Stimulated activated naive CD8-positive, alpha-beta T cell treated with anti-CD3 and anti-CD28 coated beads, Interleukin-15, Interleukin-2, amounts not matched to agents 100 ng/mL and 50 ng/mL, for 24 hours (primary cell): ENCODE measurements at regions not wholly inside any gene's neighbourhood (a gene's known extent, or its start where the extent isn't known, plus 50 kb on each side); places are given as distances from the start of the nearest gene placed in this dataset.
"Not testable (repeated sequence)": the region's sequence is repeated elsewhere in the genome, so short reads cannot be mapped to it uniquely, and the experiment has no call there.

Source experiments
- H3K27ac Mint-ChIP-seq: one replicate; pipeline ENCODE4 v1.8.0; 2021; ENCODE audit warnings: mild to moderate bottlenecking, mixed read lengths
- H3K27me3 Mint-ChIP-seq: one replicate; pipeline ENCODE4 v1.8.0; 2021; ENCODE audit warnings: mixed read lengths
- H3K36me3 Mint-ChIP-seq: one replicate; pipeline ENCODE4 v1.8.0; 2021; ENCODE audit warnings: low read depth, mixed read lengths
- H3K4me1 Mint-ChIP-seq: one replicate; pipeline ENCODE4 v1.8.0; 2021; ENCODE audit warnings: low read depth, mixed read lengths
- H3K4me3 Mint-ChIP-seq: one replicate; pipeline ENCODE4 v1.8.0; 2021; ENCODE audit warnings: mild to moderate bottlenecking, mixed read lengths
- H3K9me3 Mint-ChIP-seq: one replicate; pipeline ENCODE4 v1.8.0; 2021; ENCODE audit warnings: mixed read lengths

DNA sequence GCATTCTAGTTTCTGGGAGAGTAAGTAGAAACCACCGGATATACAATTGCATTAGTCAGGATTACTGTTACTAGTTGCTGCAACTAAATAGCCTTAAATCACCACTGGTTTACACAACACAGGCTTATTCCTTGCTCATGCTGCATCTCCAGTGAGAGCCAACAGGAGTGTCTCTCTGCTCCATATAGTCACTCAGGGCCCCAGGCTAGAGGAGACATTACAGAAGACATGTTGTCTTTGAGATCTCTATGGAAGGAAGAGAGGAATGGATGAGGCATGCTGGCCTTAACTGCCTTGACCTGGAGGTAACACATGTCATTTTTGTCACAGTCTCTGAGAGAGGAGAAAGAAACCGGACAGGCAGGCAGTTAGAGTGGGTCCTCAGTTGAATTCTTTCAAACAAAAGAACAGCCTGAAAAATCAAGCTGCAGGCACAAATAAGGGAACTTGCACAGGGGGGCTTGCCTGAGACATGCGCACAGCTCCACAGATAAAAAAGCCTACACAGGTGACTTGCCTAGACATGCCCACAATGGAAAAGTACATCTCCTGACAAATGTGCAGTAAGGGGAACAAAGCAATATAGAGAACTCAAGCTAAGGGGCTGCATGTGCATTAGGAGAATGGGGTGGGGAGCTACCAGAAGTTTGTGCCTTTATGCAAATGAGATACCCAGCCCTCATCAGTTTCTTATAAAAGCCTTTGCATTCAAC is 348.0 kb downstream of the TYW1 start:
- peaks cover 31% of the 10 kb centered on the region for H3K36me3 Mint-ChIP-seq
- H3K4me3 Mint-ChIP-seq, result no peak overlapping the region
- H3K4me1 Mint-ChIP-seq, result no peaks in the 10 kb centered on the region
- H3K27me3 Mint-ChIP-seq, result no peaks in the 10 kb centered on the region
- no peaks in the 10 kb centered on the region for H3K9me3 Mint-ChIP-seq
- H3K27ac Mint-ChIP-seq, result no peak overlapping the region

DNA sequence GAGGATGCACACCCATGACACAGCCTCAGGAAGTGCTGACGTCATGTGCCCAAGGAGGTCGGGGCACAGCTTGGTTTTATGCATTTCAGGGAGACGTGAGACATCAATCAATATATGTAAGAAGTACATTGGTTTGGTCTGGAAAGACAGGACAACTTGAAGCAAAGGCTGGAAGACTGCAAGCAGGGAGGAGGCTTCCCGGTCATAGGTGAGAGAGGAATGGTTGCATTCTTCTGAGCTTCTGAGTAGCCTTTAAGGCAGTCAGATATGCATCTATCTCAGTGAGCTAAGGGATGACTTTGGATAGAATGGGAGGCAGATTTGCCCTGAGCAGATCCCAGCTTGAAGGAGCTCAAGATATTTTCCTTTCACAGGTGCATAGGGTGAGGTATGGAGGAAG is 349.5 kb downstream of the TYW1 start:
- Mint-ChIP-seq H3K27ac (no peak overlapping the region), H3K4me3 (no peak overlapping the region), H3K36me3 (peaks cover 26% of the 10 kb centered on the region), H3K9me3 (no peaks in the 10 kb centered on the region), H3K27me3 (no peaks in the 10 kb centered on the region), H3K4me1 (no peaks in the 10 kb centered on the region)

DNA sequence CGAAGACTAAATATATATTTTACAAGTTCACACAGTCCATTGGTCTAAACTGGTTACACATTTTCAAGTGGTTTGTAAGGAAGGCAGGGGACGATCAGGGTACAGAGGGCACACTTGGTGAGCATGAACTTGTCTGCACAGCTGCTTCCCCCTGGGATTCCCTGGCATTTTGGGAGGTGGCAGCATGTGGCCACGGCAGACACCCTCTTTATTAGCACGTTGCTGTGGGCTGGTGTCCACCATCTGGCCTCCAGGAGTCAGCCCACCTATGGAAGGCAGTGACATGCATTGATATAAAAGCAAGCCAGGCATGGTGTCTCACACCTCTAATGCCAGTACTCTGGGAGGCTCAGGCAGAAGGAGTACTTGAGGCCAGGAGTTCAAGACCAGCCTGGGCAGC is 350.2 kb downstream of the TYW1 start:
- H3K36me3 Mint-ChIP-seq, result peaks cover 26% of the 10 kb centered on the region
- H3K27me3 Mint-ChIP-seq, result no peaks in the 10 kb centered on the region
- no peak overlapping the region for H3K27ac Mint-ChIP-seq
- H3K4me3 Mint-ChIP-seq, result no peak overlapping the region
- H3K4me1 Mint-ChIP-seq, result no peaks in the 10 kb centered on the region
- H3K9me3 Mint-ChIP-seq, result no peaks in the 10 kb centered on the region

DNA sequence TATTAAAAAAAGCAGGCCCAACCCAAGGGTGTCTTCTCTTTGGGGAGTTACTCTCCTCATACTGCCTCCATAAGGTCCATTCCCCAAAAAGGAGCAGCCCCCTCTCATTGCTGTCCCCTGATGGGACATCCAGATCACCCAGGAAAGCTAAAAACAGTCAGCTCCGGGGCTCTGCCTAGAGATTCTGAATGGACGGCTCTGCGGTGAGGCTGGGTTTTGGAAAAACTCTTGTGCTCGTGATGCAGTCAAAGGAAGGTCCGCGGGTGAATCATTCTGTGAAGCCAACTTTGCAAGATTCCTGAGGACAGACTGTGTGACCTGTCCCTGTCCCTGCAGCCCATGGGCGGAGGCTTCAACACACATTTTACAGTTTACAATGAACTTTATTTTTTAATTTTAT is 351.5 kb downstream of the TYW1 start:
- Mint-ChIP-seq H3K4me3 (no peak overlapping the region), H3K27me3 (no peaks in the 10 kb centered on the region), H3K36me3 (peaks cover 19% of the 10 kb centered on the region), H3K4me1 (no peaks in the 10 kb centered on the region), H3K27ac (no peak overlapping the region), H3K9me3 (no peaks in the 10 kb centered on the region)

DNA sequence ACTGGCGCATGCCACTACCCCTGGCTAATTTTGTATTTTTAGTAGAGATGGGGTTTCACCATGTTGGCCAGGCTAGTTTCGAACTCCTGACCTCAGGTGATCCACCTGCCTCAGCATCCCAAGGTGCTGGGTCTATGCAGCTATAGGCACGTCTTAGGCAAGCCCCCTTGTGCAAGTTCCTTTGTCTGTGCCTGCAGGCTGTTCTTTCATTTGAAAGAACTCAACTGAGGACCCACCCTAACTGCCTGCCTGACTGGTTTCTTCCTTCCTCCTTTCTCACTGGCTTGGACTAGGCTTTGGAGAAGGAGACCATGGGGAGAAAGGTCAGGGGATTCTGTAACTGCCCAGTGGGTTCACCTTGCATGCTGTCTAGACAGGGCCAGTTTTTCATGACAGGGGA is 361.0 kb downstream of the TYW1 start:
- not testable (repeated sequence) for H3K36me3 Mint-ChIP-seq, H3K27ac Mint-ChIP-seq, H3K4me1 Mint-ChIP-seq, H3K4me3 Mint-ChIP-seq, H3K27me3 Mint-ChIP-seq, H3K9me3 Mint-ChIP-seq

DNA sequence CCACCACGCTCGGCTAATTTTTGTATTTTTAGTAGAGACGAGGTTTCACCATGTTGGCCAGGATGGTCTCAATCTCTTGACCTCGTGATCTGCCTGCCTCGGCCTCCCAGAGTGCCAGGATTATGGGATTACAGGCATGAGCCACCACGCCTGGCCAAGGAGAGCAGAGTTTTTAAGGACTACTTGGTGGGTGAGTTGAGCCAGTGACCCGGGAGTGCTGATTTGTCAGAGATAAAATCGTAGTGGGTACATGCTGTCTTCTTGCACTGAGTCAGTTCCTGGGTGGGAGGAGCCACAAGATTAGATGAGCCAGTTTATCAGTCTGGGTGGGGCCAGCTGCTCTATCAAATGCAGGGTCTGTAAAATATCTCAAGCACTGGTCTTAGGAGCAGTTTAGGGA is 361.7 kb downstream of the TYW1 start:
- H3K9me3 Mint-ChIP-seq, H3K27me3 Mint-ChIP-seq, H3K36me3 Mint-ChIP-seq, H3K4me3 Mint-ChIP-seq, H3K27ac Mint-ChIP-seq, H3K4me1 Mint-ChIP-seq: not testable (repeated sequence)

DNA sequence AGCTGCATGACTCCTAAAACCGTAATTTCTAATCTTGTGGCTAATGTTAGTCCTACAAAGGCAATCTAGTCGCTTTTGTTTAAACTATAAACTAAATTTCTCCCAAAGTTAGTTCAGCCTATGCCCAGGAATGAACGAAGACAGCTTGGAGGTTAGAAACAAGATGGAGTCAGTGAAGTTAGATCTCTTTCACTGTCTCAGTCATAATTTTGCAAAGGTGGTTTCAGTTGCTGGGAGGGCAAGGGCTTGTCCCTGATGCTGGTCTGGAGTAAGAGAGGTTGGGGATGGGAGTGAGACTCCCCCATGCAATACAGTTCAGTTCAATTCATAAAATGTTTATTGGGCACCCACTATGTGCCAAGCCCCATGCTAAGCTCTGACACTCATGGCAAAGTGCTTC is 362.1 kb downstream of the TYW1 start:
- not testable (repeated sequence) for H3K9me3 Mint-ChIP-seq, H3K36me3 Mint-ChIP-seq, H3K4me3 Mint-ChIP-seq, H3K4me1 Mint-ChIP-seq, H3K27me3 Mint-ChIP-seq, H3K27ac Mint-ChIP-seq

DNA sequence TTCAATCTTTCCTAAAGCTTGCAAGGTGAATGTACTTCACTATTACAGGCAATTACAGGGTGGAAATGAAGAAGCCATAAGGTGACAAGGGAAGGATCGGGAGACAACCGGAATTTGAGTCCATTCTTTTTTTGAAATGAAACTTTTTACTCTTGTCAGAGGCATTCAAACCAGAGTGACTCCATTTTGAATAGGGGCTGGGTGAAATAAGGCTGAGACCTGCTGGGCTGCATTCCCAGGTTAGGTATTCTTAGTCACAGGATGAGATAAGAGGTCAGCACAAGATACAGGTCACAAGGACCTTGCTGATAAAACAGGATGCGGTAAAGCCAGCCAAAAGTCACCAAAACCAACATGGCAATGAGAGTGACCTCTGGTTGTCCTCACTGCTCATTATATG is 363.3 kb downstream of the TYW1 start:
- H3K9me3 Mint-ChIP-seq, result no peaks in the 10 kb centered on the region
- no peak overlapping the region for H3K27ac Mint-ChIP-seq
- H3K4me3 Mint-ChIP-seq, result no peak overlapping the region
- H3K36me3 Mint-ChIP-seq, result peaks cover 3% of the 10 kb centered on the region
- no peaks in the 10 kb centered on the region for H3K4me1 Mint-ChIP-seq
- H3K27me3 Mint-ChIP-seq, result no peaks in the 10 kb centered on the region

DNA sequence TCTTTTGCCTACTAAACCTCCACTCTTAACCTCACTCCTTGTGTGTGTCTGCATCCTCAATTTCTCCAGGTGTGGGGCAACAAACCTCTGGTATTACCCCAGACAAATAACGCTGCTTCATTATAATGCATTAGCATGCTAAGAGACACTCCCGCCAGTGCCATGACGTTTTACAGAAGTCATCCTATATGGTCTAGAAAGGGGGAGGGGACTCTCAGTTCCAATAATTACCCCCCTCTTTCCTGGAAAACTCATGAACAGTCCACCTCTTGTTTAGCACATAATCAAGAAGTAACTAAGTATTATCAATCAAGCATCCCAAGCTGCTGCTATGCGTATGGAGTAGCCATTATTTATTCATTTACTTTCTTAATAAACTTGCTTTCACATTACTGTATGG is 364.5 kb downstream of the TYW1 start:
- no peaks in the 10 kb centered on the region for H3K9me3 Mint-ChIP-seq
- H3K4me3 Mint-ChIP-seq, result no peak overlapping the region
- H3K4me1 Mint-ChIP-seq, result no peaks in the 10 kb centered on the region
- H3K27me3 Mint-ChIP-seq, result no peaks in the 10 kb centered on the region
- peaks cover 3% of the 10 kb centered on the region for H3K36me3 Mint-ChIP-seq
- no peak overlapping the region for H3K27ac Mint-ChIP-seq

DNA sequence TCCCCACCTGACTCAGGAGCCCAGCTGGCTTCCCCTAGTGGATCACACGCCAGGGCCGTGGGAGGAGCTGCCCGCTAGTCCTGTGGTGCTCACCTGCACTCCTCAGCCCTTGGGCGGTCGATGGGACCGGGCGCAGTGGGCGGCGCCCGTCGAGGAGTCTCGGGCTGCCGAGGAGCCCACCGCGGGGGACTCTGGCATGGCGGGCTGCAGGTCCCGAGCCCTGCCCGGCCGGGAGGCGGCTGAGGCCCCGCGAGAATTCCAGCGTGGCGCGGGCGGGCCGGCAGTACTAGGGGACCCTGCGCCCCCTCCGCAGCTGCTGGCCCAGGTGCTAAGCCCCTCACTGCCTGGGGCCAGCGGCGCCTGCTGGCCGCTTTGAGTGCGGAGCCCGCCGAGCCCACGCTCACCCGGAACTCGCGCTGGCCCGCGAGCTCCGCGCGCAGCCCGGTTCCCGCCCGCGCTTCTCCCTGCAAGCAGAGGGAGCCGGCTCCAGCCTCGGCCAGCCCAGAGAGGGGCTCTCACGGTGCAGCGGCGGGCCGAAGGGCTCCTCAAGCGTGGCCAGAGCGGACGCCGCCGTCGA is 367.9 kb downstream of the TYW1 start:
- no peaks in the 10 kb centered on the region for H3K9me3 Mint-ChIP-seq
- no peak overlapping the region for H3K27ac Mint-ChIP-seq
- no peaks in the 10 kb centered on the region for H3K27me3 Mint-ChIP-seq
- H3K36me3 Mint-ChIP-seq, result no peaks in the 10 kb centered on the region
- no peaks in the 10 kb centered on the region for H3K4me1 Mint-ChIP-seq
- no peak overlapping the region for H3K4me3 Mint-ChIP-seq

DNA sequence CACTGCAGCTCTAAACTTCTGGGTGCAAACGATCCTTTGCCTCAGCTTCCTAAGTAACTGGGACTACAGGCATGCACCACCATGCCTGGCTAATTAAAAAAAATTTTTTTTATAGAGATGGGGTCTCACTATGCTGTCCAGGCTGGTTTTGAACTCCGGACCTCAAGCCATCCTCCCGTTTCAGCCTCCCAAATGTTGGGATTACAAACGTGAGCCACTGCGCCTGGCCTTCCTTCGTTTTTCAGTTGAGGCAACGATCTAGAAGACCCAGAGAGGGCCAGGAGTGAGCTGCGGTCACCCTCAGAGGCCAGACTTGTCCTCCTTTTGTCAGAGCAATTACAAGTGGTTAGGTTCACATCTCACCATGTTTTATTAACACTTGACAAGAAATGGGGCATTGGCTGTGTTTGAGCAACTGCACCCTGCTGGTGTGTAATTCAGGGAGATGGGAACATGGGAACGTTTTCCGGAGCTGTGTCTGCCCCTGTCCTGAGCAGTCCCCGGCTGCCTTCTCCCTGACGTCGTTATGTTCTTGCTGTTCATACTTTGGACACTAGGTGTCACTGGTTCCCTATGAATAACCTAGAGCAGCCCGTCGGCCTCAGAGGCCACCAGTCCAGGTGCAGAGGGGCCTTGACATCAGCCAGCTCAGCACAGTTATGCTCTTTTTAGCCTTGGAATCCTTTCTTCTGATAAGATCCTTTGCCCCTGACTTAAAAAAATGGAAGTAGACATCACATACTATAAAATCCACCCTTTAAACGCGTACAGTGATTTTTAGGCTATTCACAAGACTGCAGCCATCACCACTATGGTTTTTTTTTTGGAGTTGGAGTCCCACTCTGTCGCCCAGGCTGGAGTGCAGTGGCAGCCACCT is 375.0 kb downstream of the TYW1 start:
- Mint-ChIP-seq H3K4me1 (no peaks in the 10 kb centered on the region), H3K27me3 (peaks cover 18% of the 10 kb centered on the region), H3K9me3 (peaks cover 3% of the 10 kb centered on the region), H3K4me3 (no peak overlapping the region), H3K36me3 (no peaks in the 10 kb centered on the region), H3K27ac (no peak overlapping the region)

DNA sequence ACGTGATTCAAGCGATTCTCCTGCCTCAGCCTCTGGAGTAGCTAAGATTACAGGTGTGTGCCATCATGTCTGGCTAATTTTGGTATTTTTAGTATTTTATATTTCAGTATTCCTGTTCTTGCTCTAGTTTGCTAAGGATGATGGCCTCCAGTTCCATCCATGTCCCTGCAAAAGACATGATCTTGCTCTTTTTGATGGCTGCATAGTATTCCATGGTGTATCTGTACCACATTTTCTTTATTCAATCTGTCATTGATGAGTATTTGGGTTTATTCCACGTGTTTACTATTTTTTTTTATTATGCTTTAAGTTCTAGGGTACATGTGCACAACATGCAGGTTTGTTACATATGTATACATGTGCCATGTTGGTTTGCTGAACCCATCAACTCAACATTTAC is 376.8 kb downstream of the TYW1 start:
- H3K4me3 Mint-ChIP-seq, H3K36me3 Mint-ChIP-seq, H3K9me3 Mint-ChIP-seq, H3K4me1 Mint-ChIP-seq, H3K27ac Mint-ChIP-seq: not testable (repeated sequence)
- H3K27me3 Mint-ChIP-seq, result peaks cover 18% of the 10 kb centered on the region

DNA sequence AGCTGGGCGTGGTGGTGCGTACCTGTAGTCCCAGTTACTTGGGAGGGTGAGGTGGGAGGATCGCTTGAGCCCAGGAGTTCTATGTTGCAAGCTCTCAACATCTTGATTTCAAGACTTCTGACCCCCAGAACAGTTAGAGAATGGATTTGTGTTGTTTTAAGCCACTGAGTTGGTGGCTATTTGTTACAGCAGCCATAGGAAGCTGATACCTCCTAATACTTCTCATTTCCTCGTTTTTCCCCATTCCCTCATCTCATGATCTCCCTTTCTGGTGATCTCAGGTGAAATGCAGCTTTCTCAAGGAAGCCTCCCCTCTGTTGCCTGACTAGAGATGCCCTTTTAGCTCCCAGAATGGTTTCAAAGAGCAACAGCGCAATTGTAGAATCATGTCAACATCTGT is 378.8 kb downstream of the TYW1 start:
- H3K36me3 Mint-ChIP-seq, result no peaks in the 10 kb centered on the region
- H3K4me3 Mint-ChIP-seq, result no peak overlapping the region
- H3K9me3 Mint-ChIP-seq, result peaks cover 3% of the 10 kb centered on the region
- H3K27me3 Mint-ChIP-seq, result peaks cover 15% of the 10 kb centered on the region
- H3K4me1 Mint-ChIP-seq, result no peaks in the 10 kb centered on the region
- no peak overlapping the region for H3K27ac Mint-ChIP-seq

DNA sequence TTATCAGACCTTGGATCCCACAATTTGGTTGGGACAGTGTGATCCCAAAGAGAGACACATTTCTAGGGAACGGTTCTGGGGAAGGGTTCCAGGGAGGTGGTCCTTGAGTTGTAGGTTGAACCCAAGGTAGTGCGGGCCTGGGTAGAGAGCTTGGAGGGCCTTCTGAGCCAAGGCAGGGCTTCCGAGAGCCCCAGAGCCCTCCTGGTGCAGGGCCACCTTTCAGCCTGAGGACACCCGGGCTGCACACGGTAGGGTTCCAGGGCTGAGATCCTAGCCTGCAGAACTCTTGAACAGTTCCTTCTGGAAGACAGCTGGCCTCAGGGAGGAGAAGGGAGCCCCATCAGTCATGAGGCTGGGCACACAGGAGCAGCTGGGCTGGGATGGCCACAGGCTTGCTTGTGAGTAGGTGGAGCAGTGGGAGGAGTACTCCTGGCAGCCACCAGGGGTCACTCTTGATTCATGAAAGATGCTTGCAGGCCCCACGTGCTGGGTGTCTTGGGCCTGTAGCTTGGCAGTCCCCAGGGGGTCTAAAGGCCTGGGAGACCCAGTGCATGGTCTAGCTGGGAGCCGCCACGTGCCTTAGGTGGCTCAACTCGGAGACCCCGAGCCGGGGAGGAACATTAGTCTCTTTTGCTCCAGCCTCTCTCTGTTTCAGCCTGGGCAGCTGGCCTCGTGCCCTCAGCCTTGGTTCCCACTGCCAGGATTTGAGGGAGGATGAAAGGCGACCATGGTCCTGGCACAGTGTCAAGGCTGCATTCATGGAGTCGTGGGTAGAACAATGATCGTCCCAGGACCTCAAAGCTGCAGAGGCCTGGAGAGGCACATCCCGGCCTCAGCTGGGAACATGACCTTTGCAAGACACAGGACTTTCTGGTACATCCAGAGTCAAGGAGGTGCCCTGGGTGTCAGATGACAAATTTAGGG is 381.6 kb downstream of the TYW1 start:
- Mint-ChIP-seq H3K9me3 (peaks cover 3% of the 10 kb centered on the region), H3K27ac (no peak overlapping the region), H3K4me1 (no peaks in the 10 kb centered on the region), H3K36me3 (no peaks in the 10 kb centered on the region), H3K27me3 (peaks cover 5% of the 10 kb centered on the region), H3K4me3 (no peak overlapping the region)

DNA sequence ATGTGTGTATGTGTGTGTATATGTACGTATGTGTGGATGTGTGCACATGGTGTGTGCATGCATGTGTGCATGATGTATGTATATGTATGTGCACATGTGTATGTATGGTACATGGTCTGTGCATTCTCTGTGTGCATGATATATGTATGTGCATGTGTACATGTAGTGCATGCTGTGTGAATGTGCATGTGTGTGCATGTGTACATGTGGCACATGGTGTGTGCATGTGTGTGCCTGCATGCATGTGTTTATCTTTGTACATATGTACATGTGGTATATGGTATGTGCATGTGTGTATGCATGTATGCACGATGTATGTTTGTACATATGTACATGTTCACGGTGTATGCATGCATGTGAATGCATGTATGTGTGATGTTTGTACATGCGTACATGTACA is 383.7 kb downstream of the TYW1 start:
- Mint-ChIP-seq H3K36me3 (no peaks in the 10 kb centered on the region), H3K27ac (no peak overlapping the region), H3K27me3 (no peaks in the 10 kb centered on the region), H3K4me3 (no peak overlapping the region), H3K4me1 (no peaks in the 10 kb centered on the region), H3K9me3 (no peaks in the 10 kb centered on the region)
